Stimulated activated CD4-positive, alpha-beta T cell treated with anti-CD3 and anti-CD28 coated beads, Interleukin-12 subunit alpha, Interleukin-12 subunit beta, amount 100 ng/mL, for 48 hours (primary cell): ENCODE measurements at regions not wholly inside any gene's neighbourhood (a gene's known extent, or its start where the extent isn't known, plus 50 kb on each side); places are given as distances from the start of the nearest gene placed in this dataset.
"Not testable (repeated sequence)": the region's sequence is repeated elsewhere in the genome, so short reads cannot be mapped to it uniquely, and the experiment has no call there.

Experiments
- DNase-seq, 3 donors: peaks; one replicate each; pipeline ENCODE4 v3.0.0-alpha.2; 2020; ENCODE audit warnings: low read depth in 2 of 3, low spot score in 1 of 3

DNA sequence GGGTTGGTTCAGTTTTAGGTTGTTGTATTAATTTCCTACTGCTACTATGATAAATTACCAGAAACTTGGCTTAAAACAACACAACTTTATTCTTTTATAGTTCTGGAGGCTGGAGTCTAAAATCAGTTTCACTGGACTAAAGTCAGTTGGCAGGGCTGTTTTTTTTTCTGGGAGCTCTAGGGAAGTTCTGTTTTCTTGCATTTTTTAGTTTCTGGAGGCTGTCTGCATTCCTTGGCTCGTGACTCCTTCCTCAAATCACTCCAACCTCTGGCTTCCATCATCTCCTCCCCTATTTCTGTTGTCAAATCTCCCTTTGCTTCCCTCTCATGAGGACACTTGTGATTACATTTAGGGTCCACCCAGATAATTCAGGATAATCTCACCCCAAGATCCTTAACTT is 51.3 kb upstream of the SUB1 start:
- no peak for DNase-seq

DNA sequence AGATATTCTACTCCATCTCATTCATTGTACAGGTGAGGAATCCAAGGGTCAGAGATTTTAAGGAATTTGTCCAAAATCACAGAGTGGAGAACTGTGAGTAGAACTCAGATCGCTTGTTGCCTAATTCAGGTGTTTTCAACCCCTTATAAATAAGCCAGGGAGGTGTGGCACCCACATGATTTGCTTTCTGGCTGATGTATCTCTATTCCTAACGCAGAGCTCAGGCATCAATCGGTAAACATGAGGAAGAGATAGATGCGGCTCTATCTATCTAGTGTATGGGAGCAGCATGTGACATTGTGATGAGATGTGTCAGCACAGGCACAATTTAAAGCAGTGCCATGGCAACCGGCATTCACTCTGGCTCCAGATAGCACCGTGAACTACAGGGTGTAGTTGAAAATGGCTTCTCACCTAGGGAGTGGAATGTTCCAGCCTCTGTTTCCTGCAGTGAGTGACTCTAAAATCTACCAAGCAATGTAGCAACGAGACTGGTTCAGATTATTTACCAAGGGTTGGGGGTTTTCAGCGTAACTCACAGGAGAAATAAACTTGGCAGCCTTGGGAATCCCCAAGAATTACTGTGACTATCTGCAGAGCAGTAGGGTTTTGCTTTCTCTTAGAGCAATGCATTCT is 53.4 kb upstream of the SUB1 start:
- DNase-seq: peak; percentile 38 to 49 (median 44)

DNA sequence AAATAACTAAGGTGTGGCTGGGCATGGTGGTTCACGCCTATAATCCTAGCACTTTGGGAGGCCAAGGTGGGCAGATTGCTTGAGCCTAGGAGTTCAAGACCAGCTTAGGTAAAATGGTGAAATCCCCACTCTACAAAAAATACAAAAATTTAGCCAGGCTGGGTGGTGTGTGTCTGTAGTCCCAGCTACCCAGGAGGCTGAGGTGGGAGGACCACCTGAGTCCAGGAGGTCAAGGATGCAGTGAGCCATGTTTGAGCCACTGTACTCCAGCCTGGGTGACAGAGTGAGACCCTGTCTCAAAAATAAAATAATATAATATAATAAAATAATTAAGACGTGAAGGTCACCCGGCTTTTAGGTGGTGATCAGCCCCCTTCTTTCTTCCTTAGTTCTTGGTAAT is 58.0 kb upstream of the SUB1 start:
- DNase-seq: not testable (repeated sequence)

DNA sequence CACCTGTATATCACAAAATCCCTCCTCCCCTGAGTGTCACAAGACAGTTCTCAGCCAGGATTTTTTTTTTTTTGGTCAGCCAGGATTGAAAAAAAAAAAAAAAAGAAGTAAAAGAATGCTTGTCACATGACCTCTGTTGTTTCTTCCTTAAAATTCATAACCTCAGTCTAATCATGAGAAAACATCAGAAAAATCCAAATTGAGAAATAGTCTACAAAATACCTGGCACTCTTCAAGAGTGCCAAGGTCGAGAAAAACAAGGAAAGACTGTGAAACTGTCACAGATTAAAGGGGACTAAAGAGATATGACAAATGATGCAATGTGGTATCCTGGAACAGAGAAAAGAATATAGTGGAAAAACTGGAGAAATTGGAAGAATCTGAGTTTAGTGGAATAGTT is 58.5 kb upstream of the SUB1 start:
- no peak for DNase-seq

DNA sequence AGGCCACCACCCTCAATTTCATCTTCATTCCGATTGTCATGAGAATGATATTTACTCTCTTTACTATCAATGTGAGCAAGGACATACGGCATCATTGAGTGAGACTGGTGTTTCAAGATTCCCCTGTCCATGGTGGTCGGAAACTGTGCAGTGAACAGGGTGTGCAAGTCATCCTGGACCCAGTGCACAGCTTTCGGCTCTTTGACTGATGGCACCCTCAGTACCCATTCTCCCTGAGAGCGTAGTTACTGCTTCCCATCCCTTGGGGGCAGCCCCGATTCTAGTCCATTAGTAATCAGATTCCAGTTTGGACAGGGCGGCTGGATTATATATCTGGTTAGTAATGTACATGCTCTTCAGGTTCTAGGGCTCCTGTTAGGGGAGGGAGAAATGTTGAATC is 61.7 kb upstream of the SUB1 start:
- DNase-seq: no peak

DNA sequence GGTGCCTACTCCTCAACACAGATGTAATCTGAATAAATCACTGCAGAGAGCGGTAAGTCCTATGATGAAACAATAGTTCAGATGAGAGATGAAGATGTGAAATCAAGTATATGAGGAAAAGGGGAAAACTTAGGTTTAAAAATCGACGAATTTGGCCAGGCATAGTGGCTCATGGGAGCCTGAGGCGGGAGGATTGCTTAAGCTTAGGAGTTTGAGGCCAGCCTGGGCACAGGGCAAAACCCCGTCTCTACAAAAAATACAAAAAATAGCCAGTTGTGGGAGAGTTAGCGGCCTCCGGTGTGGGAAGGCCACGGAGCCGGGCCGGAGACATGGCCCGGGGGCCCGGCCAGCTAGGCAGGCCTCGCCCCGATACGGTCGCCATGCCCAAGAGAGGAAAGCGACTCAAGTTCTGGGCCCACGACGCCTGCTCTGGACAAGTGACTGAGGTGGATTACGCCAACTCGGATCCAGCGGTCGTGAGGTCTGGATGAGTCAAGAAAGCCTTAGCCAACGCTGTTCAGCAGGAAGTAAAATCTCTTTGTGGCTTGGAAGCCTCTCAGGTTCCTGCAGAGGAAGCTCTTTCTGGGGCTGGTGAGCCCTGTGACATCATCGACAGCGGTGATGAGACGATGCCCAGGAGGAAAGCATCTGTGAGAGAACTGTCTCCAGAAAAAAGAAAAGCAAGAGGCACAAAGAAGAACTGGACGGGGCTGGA is 62.8 kb upstream of the SUB1 start:
- DNase-seq: peak in 1 of 3 donors; percentile 29

DNA sequence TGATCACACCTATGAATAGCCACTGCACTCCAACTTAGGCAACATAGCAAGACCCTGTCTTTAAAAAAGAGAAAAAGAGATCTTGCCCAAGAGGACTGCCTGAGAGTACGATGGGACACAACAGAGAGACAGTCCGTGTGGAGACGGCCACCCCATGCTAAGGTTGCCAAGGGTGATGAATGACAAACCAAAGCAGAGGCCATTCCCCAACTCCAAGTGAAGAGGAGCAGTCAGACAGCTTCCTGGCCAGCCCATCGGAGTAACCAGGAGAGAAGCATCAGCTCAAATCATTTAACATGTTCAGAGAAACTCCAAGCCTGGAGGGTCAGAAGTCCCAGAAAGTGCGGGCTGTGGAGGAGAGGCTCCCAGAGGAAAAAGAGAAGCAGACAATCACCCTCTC is 63.9 kb upstream of the SUB1 start:
- no peak for DNase-seq

DNA sequence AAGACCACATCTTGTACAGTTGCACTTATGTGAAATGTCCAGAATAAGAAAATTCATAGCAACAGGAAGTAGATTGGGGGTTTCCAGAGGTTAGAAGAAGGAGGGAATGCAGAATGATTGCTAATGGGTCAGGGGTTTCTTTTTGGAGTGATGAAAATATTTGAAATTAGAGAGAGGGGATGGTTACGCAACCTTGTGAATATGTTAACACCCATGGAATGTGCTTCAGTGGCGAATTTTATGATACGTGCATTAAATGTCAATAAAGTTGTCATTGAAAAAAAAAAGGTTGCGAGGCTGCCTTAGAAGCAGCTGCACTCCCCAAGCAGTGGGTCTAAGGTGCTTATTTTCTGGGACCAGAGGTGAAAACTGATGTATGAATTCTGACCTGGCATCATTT is 64.4 kb upstream of the SUB1 start:
- DNase-seq: no peak

DNA sequence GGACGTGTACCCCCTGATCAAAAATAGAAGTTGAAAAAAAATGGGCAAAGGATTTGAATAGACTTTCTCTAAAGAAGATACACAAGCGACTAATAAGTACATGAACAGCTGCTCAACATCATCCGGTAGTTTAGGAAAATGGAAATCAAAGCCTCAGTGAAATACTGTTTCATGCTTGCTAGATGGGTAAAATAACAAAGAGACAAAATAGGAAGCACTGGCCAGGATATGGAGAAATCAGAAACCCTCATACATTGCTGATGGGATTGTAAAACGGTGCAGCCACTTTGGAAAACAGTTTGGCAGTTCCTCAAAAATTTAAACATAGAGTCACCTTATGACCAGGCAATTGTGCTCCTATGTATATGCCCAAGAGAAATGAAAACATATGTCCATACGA is 65.0 kb upstream of the SUB1 start:
- no peak for DNase-seq

DNA sequence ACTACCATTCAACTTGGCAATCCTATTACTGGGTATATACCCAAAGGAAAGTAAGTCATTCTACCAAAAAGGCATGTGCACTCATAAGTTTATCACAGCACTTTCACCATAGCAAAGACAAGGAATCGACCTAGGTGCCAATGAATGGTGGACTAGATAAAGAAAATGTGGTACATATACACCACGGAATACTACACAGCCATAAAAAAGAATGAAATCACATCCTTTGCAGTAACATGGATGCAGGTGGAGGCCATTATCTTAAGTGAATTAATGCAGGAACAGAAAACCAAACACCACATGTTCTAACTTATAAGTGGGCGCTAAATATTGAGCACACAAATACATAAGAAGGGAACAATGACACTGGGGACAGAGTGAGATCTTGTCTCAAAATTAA is 65.8 kb upstream of the SUB1 start:
- no peak for DNase-seq

DNA sequence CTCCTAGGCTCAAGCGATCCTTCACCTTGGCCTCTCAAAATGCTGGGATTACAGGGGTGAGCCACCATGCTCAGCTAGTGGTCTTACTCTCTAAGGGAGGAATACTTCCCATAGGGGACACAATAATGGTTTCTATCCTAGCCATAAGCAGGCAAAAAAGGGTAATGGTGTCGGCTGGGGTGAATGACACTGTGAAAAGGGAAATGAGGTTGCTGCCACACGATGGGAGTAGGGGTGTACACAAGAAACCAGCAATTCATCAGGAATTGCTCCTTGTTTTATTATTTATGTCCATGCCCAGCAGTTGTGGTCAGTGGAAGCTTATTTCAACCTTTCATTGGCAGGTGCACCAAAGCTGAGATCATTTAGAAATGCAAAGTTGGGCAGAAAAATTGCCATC is 70.3 kb upstream of the ZFR start:
- DNase-seq: no peak

DNA sequence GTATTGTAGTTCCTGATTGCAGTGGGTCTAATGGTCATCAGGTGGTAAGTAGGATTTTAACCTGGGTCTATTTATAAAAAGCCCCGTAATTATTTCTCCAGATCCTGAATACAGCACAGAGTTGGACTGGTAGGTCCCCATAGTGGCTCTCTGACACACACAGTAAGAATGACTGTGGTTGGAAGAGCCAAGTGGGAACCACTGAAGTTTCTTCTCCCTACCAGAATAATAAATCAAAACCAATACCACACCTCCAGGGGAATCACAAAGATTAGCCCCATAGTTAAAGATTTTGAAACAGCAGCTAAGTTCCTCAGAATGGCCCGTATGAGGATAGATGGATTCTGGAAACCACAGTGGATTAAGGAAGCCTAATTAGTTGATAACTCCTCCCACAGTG is 68.4 kb upstream of the ZFR start:
- no peak for DNase-seq

DNA sequence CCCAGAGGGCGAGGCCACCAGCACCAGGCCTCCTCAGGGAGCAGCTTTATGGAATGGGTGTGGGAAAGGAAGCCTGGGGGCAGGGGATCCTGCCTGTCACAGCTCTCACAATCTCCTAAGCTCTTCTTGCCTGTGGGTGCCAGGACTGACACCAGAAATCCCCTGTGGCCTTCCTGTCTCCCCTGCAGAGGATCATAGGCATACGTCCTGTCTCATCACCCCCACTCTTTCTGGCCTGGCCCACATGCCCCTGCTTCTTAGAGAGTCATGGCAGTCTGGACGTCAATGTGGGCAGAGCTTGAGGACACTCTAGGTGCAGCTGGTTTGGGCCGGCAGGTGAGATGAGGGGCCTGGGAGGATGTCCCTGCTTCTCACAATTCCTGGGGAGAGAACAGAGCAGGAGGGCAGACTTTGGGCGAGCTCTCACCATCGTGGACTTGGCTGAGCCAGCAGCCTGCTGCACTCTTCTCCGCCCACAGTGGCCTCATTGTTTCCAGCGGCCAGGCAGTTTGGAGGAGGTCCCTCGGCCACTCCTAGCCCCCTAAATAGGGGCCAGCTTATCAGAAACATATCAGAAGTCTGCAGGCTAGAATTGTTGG is 67.3 kb upstream of the ZFR start:
- DNase-seq: no peak

DNA sequence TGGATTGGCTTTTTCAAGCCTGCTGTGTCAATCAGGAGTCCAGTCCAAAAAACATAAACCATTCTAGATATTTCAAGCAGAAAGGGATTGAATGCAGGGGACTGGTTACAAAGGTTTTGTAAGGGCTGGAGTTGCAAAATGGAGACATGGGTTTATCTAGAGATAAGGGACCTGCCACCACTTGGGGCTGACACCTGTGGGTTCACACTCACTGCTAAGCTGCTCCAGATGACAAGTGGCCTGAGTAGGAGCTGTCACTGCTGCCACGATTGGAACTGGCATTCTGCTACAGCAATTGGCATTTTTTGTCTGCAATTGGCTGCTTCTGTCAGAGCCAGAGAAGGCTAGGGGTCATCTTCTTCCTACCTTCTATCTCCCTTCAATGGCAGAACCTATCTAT is 66.3 kb upstream of the ZFR start:
- no peak for DNase-seq

DNA sequence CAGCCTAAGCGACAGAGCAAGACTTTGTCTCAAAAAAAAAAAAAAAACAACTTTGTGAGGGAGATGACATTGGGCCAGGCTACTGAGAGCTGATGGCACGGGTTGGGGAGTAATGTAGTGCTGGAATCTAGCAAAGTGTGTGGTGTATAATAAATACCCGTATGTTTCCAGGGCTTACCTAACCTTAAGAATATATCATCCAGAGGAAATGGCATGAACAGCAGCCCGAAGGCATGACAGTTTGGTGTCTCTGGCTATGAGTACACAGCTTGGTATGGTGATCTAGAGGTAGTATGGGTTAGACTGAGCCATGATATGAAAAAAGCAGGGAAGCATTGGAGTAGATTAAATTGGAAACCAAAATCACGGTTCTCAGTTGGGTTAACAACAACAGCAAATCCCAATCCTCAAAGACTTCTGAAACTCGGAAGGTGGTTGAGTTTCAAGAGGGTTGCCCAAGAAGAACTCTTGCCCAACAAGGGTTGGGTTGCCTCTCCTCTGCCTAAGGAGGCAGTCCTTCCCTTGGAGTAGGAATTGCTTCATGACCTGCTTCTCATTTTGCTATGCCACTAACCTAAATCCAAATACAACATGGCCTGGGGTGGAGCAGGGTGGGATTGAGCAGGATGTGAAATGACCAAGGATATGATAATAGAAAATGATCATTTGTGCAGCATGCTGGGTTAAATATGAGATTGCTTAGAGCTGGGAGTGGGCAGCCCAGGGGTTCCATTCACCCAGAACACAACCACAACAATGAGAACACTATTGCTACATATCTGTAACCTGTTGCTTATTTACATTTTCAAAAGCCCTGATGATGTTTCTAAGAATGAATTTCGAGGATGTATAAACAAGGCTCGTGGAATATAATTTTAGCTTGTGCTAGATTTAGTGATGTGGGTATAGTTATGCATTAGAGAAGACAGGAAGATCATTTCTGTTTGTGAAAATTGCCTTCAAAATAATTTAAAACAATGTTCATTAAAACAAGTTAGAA is 64.6 kb upstream of the ZFR start:
- DNase-seq: no peak

DNA sequence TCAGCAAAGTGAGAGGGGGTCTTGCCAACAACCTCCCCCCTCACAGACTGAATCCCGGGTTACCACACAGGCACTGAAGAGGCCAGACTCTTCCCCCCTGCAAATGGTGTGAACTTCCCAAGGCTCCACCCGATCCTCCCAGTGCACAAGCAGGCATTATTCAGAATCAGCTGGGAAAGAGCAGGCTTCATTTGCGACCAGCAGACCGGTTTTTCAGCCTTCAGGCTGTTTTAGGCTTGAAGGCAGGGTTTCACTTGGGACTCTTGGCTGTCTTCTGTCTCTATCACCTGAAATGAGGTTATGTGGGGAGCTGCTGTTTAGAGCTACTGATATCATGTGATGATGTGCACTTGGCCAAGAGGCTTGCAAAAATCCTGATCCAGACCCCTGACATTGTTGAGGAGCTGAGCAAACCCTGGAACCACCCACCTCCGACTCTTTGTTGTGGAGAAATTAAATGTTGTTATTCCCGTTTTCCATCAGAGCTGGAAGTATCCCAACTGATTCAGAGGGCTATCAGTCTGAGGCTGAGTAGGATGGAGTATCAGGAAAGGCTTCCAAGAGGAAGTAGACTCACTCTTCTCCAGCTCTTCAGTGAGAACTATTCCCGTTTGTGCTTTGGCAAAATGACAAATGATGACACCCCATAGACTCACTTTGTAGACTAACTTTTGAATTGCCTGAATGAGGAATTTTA is 63.3 kb upstream of the ZFR start:
- no peak for DNase-seq

DNA sequence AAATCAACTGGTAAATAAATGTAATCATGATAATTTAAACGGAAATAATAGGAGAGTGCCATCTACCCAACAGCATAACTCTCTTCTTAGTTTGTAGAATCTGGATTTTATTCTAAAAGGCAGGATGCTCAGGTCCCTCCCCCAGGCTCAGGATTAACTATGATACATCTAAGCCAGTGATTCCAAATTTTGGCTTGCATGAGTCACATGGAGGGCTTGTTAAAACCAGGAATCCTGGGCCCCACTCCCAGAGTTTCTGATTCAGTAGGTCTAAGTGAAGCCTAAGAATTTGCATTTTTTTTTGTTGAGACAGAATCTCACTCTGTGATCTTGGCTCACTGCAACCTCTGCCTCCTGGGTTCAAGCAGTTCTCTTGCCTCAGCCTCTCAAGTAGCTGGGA is 62.3 kb upstream of the ZFR start:
- DNase-seq: no peak

DNA sequence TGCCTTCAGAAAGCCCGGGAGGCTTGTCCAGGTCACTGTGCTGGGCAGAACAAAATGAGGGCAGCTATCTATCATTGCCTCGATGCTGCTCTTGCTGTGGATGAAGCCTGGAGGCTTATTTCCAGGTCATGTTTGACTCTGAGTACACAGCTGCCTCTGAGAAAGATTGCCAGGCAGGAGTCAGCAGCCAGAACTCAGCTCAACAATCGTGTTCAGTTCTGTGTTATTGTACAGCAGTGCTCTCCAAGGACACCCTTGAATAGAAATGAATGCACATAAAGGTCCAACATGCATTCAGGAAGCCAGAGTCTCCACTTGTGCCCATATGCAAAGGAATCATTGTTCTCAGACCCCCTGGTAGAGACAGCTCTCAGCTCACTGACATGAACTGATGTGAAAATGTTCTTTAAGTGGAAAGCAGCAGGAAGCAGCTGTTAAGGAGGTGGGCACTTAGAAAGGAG is 61.7 kb upstream of the ZFR start:
- DNase-seq: no peak

DNA sequence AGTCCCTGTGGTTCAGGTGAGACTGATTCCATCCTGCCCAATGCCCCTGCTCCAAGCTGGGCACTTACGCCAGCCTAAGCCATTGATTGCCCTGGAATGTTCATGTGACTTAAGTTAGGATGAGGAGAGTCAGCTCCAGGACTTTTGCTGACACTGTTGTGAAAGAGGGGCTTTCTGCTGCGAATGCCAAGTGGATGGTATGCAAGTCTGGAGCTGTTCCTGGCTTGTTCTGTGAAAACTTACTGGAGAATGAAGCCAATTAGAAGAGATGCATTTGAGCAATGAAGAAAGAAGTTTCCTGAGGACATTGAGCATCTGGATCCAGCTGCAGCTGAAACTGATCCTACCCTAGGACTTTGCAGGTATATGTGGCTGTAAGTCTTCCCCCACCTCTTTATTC is 61.2 kb upstream of the ZFR start:
- DNase-seq: no peak

DNA sequence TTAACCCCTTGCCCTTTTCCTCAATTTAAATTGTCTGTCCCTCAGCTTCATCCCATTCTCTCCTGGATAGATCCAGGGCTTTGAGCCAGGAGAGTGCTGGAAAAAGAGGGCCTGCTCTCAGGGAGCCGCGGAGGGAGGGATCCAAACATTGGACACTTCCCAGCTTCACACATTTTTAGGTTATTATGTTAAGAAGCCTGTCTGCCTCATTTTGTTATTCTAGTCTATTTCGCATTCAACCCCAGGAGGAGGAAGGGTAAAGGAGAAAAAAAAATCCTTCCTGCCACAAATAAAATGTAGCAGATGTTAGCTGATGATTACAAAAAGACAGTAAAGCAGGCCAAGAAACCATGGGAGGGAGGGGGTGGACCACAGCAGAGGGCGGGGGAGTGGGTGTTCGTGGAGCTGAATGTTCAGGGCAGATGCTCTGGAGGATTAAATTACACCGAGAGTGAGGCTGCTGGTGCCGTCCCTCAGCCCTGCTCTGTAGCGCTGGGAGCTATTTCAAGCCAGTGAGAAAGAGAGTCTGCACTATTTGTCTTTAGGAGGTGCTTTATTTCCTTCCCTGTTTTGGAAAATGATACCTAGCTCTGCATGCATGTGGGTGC is 60.6 kb upstream of the ZFR start:
- no peak for DNase-seq
